DOHH2 (cell line): ENCODE measurements at regions not wholly inside any gene's neighbourhood (a gene's known extent, or its start where the extent isn't known, plus 50 kb on each side); places are given as distances from the start of the nearest gene placed in this dataset.

Experiments
- H3F3A ChIP-seq: fragments of 200-600 bp; sonication (generic), shearing (Covaris generic); 2 replicates; pipeline ENCODE4 v1.6.0; 2016; ENCODE audit warnings: antibody characterized with exemption, mild to moderate bottlenecking; ENCODE audit not compliant: control insufficient read depth, insufficient read depth
- H3K27ac ChIP-seq: fragments of 200-600 bp; sonication (generic); 2 replicates; pipeline ENCODE4 v1.5.1; 2014; ENCODE audit warnings: low read depth, mild to moderate bottlenecking, low read length, moderate library complexity
- H3K27me3 ChIP-seq: fragments of 200-600 bp; sonication (generic); 2 replicates; pipeline ENCODE4 v1.6.1; 2014; ENCODE audit warnings: mild to moderate bottlenecking, low read length, mixed read lengths; ENCODE audit not compliant: control insufficient read depth
- H3K36me3 ChIP-seq: fragments of 200-600 bp; sonication (generic); 2 replicates; pipeline ENCODE4 v1.6.1; 2014; ENCODE audit warnings: mild to moderate bottlenecking, low read length, moderate library complexity, mixed read lengths; ENCODE audit not compliant: control insufficient read depth
- H3K4me1 ChIP-seq: fragments of 200-600 bp; sonication (generic); 2 replicates; pipeline ENCODE4 v1.6.1; 2014; ENCODE audit warnings: mild to moderate bottlenecking, low read length, mixed read lengths; ENCODE audit not compliant: control insufficient read depth
- H3K4me2 ChIP-seq: fragments of 200-600 bp; sonication (generic); 2 replicates; pipeline ENCODE4 v1.6.0; 2014; ENCODE audit warnings: mild to moderate bottlenecking, low read length, moderate library complexity
- H3K4me3 ChIP-seq: fragments of 200-600 bp; sonication (generic); 2 replicates; pipeline ENCODE4 v1.5.1; 2014; ENCODE audit warnings: mild to moderate bottlenecking, low read length, mixed read lengths
- H3K79me2 ChIP-seq: fragments of 200-600 bp; sonication (generic); 2 replicates; pipeline ENCODE4 v1.6.1; 2014; ENCODE audit warnings: mild to moderate bottlenecking, low read length, mixed read lengths; ENCODE audit not compliant: control insufficient read depth
- H3K9me2 ChIP-seq: fragments of 200-600 bp; sonication (generic); replicated peaks from 2 replicates; pipeline ENCODE4 v1.6.1; 2014; ENCODE audit warnings: mild to moderate bottlenecking, low read length, mixed read lengths; ENCODE audit not compliant: control insufficient read depth
- H3K9me3 ChIP-seq: fragments of 200-600 bp; sonication (generic); 2 replicates; pipeline ENCODE4 v1.6.1; 2014; ENCODE audit warnings: antibody characterized with exemption, low read length, mixed read lengths; ENCODE audit not compliant: control insufficient read depth, insufficient read depth
- H4K20me1 ChIP-seq: fragments of 200-600 bp; sonication (generic); 2 replicates; pipeline ENCODE4 v1.6.0; 2014; ENCODE audit warnings: low read depth, mild to moderate bottlenecking, antibody characterized with exemption, low read length, moderate library complexity; ENCODE audit not compliant: control insufficient read depth, insufficient read depth
- CTCF ChIP-seq: fragments of 200-600 bp; sonication (generic); IDR thresholded peaks from one replicate; pipeline ENCODE4 v1.5.1; 2014; ENCODE audit warnings: antibody characterized with exemption, mild to moderate bottlenecking, low read depth, low read length; ENCODE audit not compliant: poor library complexity, severe bottlenecking
- EZH2phosphoT487 ChIP-seq: fragments of 200-600 bp; sonication (generic); IDR thresholded peaks from 2 replicates; pipeline ENCODE4 v1.6.1; 2017; ENCODE audit warnings: borderline replicate concordance, mild to moderate bottlenecking, antibody characterized with exemption, low read length, moderate library complexity, mixed read lengths

GRCh38 chr5:4929092-4929655 is 211.0 kb upstream of the ADAMTS16 start:
- Histone ChIP-seq H3K4me1 (no peaks in the 10 kb centered on the region), H3K9me3 (no peaks in the 10 kb centered on the region), H3F3A (no peaks in the 10 kb centered on the region), H4K20me1 (no peaks in the 10 kb centered on the region), H3K4me3 (no peak overlapping the region), H3K36me3 (no peaks in the 10 kb centered on the region), H3K9me2 (no peaks in the 10 kb centered on the region), H3K27ac (no peak overlapping the region), H3K79me2 (no peaks in the 10 kb centered on the region), H3K4me2 (no peak overlapping the region), H3K27me3 (no peaks in the 10 kb centered on the region)
- no peak for TF ChIP-seq CTCF
- TF ChIP-seq EZH2phosphoT487: no peak

GRCh38 chr5:4939042-4939781 is 200.9 kb upstream of the ADAMTS16 start:
- Histone ChIP-seq H3K4me1 (no peaks in the 10 kb centered on the region), H3K27ac (no peak overlapping the region), H3K9me2 (no peaks in the 10 kb centered on the region), H3K4me3 (no peak overlapping the region), H3K27me3 (no peaks in the 10 kb centered on the region), H3K79me2 (no peaks in the 10 kb centered on the region), H4K20me1 (no peaks in the 10 kb centered on the region), H3K4me2 (no peak overlapping the region), H3F3A (no peaks in the 10 kb centered on the region), H3K36me3 (no peaks in the 10 kb centered on the region), H3K9me3 (no peaks in the 10 kb centered on the region)
- TF ChIP-seq CTCF: no peak
- TF ChIP-seq EZH2phosphoT487: no peak

GRCh38 chr5:4941161-4941560 is 199.0 kb upstream of the ADAMTS16 start:
- no peaks in the 10 kb centered on the region for H3F3A ChIP-seq
- no peak overlapping the region for H3K4me2 ChIP-seq

More at GRCh38 chr5:4941161-4941560, 199.0 kb upstream of the ADAMTS16 start:
- Histone ChIP-seq H3K9me2 (no peaks in the 10 kb centered on the region), H4K20me1 (no peaks in the 10 kb centered on the region), H3K27ac (no peak overlapping the region), H3K4me1 (no peaks in the 10 kb centered on the region), H3K4me3 (no peak overlapping the region), H3K36me3 (no peaks in the 10 kb centered on the region), H3K27me3 (no peaks in the 10 kb centered on the region), H3K9me3 (no peaks in the 10 kb centered on the region), H3K79me2 (no peaks in the 10 kb centered on the region)
- TF ChIP-seq EZH2phosphoT487 (no peak), CTCF (no peak)
